A549 (cell line): ENCODE measurements at regions not wholly inside any gene's neighbourhood (a gene's known extent, or its start where the extent isn't known, plus 50 kb on each side); places are given as distances from the start of the nearest gene placed in this dataset.

Experiments
- ATAC-seq, 2 experiments: fragments of 200-7000 bp in 1 of 2; fragments of >200 bp in 1 of 2; cut with Nextera tagmentation in 1 of 2; cut with Tn5 transposase in 1 of 2; 3 replicates each; pipeline versions ENCODE4 v1.8.0 to v1.9.1; 2018 to 2020; ENCODE audit warnings: mild to moderate bottlenecking in 1 of 2, moderate library complexity in 1 of 2
- CTCF ChIA-PET: fragments of 300-600 bp; sonication (Branson Sonifier 250); formaldehyde crosslinking; extraction: SDS; loops from one replicate; lab custom pipeline; 2021; ENCODE audit warnings: antibody characterized with exemption, inconsistent platforms; lab: Yijun Ruan, JAX
- POLR2A ChIA-PET: fragments of 350-600 bp; formaldehyde crosslinking; extraction: SDS; loops from one replicate; lab custom pipeline; 2021; ENCODE audit warnings: antibody characterized with exemption, inconsistent platforms; lab: Yijun Ruan, JAX
- DNase-seq, 2 experiments: peaks; one replicate each; pipeline versions ENCODE4 v3.0.0 to v3.0.0-alpha.2; 2011 to 2016; ENCODE audit warnings: low read depth in 1 of 2, low spot score in 1 of 2
- FAIRE-seq: peaks from 2 replicates; lab custom pipeline; 2011; peaks lifted over from hg19 to GRCh38; lab: Jason Lieb, UNC
- H3K27ac ChIP-seq, 2 experiments: fragments of >200 bp; sonication (Bioruptor Twin); formaldehyde crosslinking; 3 replicates each; pipeline ENCODE4 v1.5.1; 2016 to 2017
- H3K4me1 ChIP-seq: fragments of >200 bp; sonication (Bioruptor Twin); formaldehyde crosslinking; 3 replicates; pipeline ENCODE4 v1.6.1; 2016
- H3K4me2 ChIP-seq: fragments of >200 bp; sonication (Bioruptor Twin); formaldehyde crosslinking; 3 replicates; pipeline ENCODE4 v1.6.1; 2016
- H3K4me3 ChIP-seq: fragments of >200 bp; sonication (Bioruptor Twin); formaldehyde crosslinking; 3 replicates; pipeline ENCODE4 v1.5.1; 2016
- H3K9me3 ChIP-seq: fragments of >200 bp; sonication (Bioruptor Twin); formaldehyde crosslinking; 3 replicates; pipeline ENCODE4 v1.6.1; 2016
- CBX2 ChIP-seq: fragments of 200-600 bp; sonication (generic); IDR thresholded peaks from 2 replicates; pipeline ENCODE4 v1.6.1; 2016; ENCODE audit warnings: low read depth, mild to moderate bottlenecking, borderline replicate concordance
- CEBPB ChIP-seq, 2 experiments: fragments of >200 bp in 1 of 2; sonication (Bioruptor Twin) in 1 of 2; formaldehyde crosslinking in 1 of 2; IDR thresholded peaks; 2 replicates each; pipeline ENCODE4 v1.6.1; 2012 to 2016
- CHD4 ChIP-seq: fragments of 200-600 bp; sonication (generic); IDR thresholded peaks from 2 replicates; pipeline ENCODE4 v1.6.1; 2016; ENCODE audit warnings: antibody characterized with exemption, mild to moderate bottlenecking, borderline replicate concordance
- EHF ChIP-seq: fragments of 250-450 bp; sonication (Bioruptor Pico); IDR thresholded peaks from 2 replicates; pipeline ENCODE4 v1.5.0; 2020; ENCODE audit warnings: mild to moderate bottlenecking
- EHMT2 ChIP-seq: fragments of 200-600 bp; sonication (generic); IDR thresholded peaks from 2 replicates; pipeline ENCODE4 v1.6.1; 2016; ENCODE audit warnings: antibody characterized with exemption, low read depth, mild to moderate bottlenecking, moderate library complexity
- EP300 ChIP-seq, 2 experiments: fragments of >200 bp; sonication (Bioruptor Twin); formaldehyde crosslinking; IDR thresholded peaks; 2 replicates in 1 of 2; 3 replicates in 1 of 2; pipeline ENCODE4 v1.6.1; 2016 to 2017
- FOSB ChIP-seq: fragments of 250-450 bp; sonication (Bioruptor Pico); IDR thresholded peaks from 2 replicates; pipeline ENCODE4 v1.5.0; 2020; ENCODE audit warnings: mild to moderate bottlenecking, moderate library complexity
- GATA3 ChIP-seq: IDR thresholded peaks from 2 replicates; pipeline ENCODE4 v1.6.1; 2012; ENCODE audit warnings: borderline replicate concordance
- HEYL ChIP-seq: fragments of 250-450 bp; sonication (Bioruptor Pico); IDR thresholded peaks from 2 replicates; pipeline ENCODE4 v1.8.0; 2021; ENCODE audit warnings: mild to moderate bottlenecking, moderate library complexity
- HOXB13 ChIP-seq: fragments of 250-450 bp; sonication (Bioruptor Pico); IDR thresholded peaks from 2 replicates; pipeline ENCODE4 v1.5.0; 2020; ENCODE audit warnings: low read depth, mild to moderate bottlenecking, moderate library complexity
- HOXB5 ChIP-seq: fragments of 250-450 bp; sonication (Bioruptor Pico); IDR thresholded peaks from 2 replicates; pipeline ENCODE4 v1.5.0; 2020; ENCODE audit warnings: mild to moderate bottlenecking, moderate library complexity
- MAFK ChIP-seq: fragments of 450-650 bp; IDR thresholded peaks from 2 replicates; pipeline ENCODE4 v1.6.1; 2014; ENCODE audit not compliant: partially characterized antibody
- MAZ ChIP-seq: fragments of 150-350 bp; IDR thresholded peaks from 2 replicates; pipeline ENCODE4 v1.6.1; 2014; ENCODE audit warnings: antibody characterized with exemption, low read depth, low read length, borderline replicate concordance
- MYC ChIP-seq: IDR thresholded peaks from 2 replicates; pipeline ENCODE4 v1.6.1; 2012; ENCODE audit warnings: mild to moderate bottlenecking, inconsistent platforms, low read length, improper control_type of control experiment, borderline replicate concordance
- NFE2L2 ChIP-seq: fragments of 150-350 bp; conservative IDR thresholded peaks from 2 replicates; pipeline ENCODE4 v1.6.1; 2014; ENCODE audit warnings: low read length
- NR3C1 ChIP-seq: fragments of >200 bp; sonication (Bioruptor Twin); formaldehyde crosslinking; IDR thresholded peaks from 3 replicates; pipeline ENCODE4 v1.6.1; 2017
- POLR2AphosphoS2 ChIP-seq: conservative IDR thresholded peaks from 2 replicates; pipeline ENCODE4 v1.6.1; 2012; ENCODE audit warnings: low read length, improper control_type of control experiment, inconsistent platforms
- SMC3 ChIP-seq: fragments of >200 bp; sonication (Bioruptor Twin); formaldehyde crosslinking; IDR thresholded peaks from 3 replicates; pipeline ENCODE4 v1.6.1; 2018; ENCODE audit warnings: inconsistent platforms
- SREBF2 ChIP-seq: fragments of 450-650 bp; IDR thresholded peaks from 2 replicates; pipeline ENCODE4 v1.6.1; 2014; ENCODE audit warnings: mild to moderate bottlenecking, moderate library complexity
- TP53 ChIP-seq: fragments of 250-450 bp; sonication (Bioruptor Pico); IDR thresholded peaks from 2 replicates; pipeline ENCODE4 v1.5.0; 2021; ENCODE audit warnings: mild to moderate bottlenecking, moderate library complexity
- ZC3H11A ChIP-seq: fragments of 450-650 bp; IDR thresholded peaks from 2 replicates; pipeline ENCODE4 v1.6.1; 2014; ENCODE audit warnings: antibody characterized with exemption, mild to moderate bottlenecking
- WGBS: methylation state at CpG from one replicate; pipeline ENCODE4 v1.1.6; 2017; ENCODE audit errors: missing lambda C conversion rate; 5-methylcytosine and 5-hydroxymethylcytosine counted together
- TF ChIP-seq, protein P1 (sequence below): fragments of 250-450 bp; sonication (Bioruptor Pico); IDR thresholded peaks from 2 replicates; pipeline ENCODE4 v1.5.0; 2021; ENCODE audit warnings: mild to moderate bottlenecking, moderate library complexity, borderline replicate concordance
- TF ChIP-seq, protein P2 (sequence below): fragments of 150-350 bp; IDR thresholded peaks from 2 replicates; pipeline ENCODE4 v1.6.1; 2014; ENCODE audit warnings: low read depth, mild to moderate bottlenecking, low read length
- TF ChIP-seq, protein P3 (sequence below): IDR thresholded peaks from 2 replicates; pipeline ENCODE4 v1.6.1; 2012; ENCODE audit warnings: low read depth, borderline replicate concordance

DNA sequence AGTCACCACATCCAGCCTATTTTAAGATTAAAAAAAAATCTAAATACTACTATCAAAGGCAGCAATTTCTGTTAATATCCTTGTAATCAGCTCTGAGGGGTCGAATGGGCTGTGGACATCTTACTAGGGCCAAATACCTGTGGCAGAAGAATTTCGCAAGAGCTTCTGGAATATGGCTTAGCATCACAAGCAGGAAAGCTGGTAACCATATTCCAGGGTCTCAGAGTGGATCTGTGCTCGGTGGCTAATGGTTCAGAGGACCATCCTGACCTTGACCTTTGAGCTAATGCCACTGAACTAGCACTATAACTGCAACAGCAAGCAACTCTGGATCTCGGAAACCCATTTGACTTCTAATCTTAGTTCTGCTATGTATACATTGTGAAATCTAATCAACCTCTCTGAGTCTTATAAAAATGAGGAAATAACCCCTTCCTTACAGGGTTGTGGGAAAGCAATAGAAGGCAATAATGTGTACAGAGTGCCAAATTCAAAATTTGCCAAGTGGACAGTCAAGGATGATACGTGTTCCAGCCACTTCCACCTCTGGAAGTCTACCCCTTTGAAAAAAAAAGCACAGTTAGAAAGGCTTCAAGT is 65.5 kb downstream of the CYP26A1 start:
- 45% methylated on average over 5 of the region's 5 CpGs for WGBS
- no peak for ATAC-seq
- Histone ChIP-seq H3K4me3 (no peak overlapping the region), H3K4me2 (no peak overlapping the region), H3K4me1 (no peaks in the 10 kb centered on the region), H3K9me3 (peaks cover 27% of the 10 kb centered on the region), H3K27ac (no peak overlapping the region)
- ChIA-PET CTCF (no interaction called here), POLR2A (no interaction called here)
- DNase-seq = no peak
- TF ChIP-seq MAZ (no peak), EP300 (IDR thresholded peaks at IDR 0.05) (no peak), TP53 (CRISPR knock-in tag) (no peak), NR3C1 (no peak), EHF (no peak), GATA3 (no peak), CHD4 (no peak), POLR2AphosphoS2 (no peak), MAFK (no peak), HOXB13 (CRISPR knock-in tag) (no peak)
- no peak for FAIRE-seq

DNA sequence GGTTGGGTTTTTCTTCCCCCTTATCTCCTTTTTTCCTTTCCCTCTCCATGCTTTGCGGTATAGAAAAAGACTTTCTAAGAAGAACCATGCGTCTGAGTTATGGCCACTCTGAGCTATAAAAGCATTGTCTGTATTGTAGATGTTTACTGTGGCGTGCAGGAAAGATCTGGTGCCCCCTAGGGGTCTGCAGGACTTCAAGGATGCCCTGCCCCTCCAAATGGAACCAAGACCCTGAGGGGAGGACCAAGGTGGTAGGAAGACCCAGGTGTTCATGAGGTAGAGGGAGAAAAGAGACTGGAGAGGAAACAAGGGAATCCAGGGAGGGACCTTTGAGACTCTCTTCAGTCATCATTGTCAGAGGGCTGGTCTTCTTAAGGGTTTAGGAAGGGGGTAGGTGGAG is 68.8 kb downstream of the CYP26A1 start:
- CTCF ChIA-PET = interaction anchor here (0.6 to 2.4 kb wide), 3 partner anchors 16 to 38 kb away, joined by 3 to 7 read pairs (median 5); no protein-coding TSS in a partner anchor
- Histone ChIP-seq H3K9me3 (peaks cover 24% of the 10 kb centered on the region), H3K27ac (no peak overlapping the region), H3K4me3 (no peak overlapping the region), H3K4me2 (no peak overlapping the region)
- POLR2A ChIA-PET = no interaction called here
- ATAC-seq (no peak), DNase-seq (no peak)
- TF ChIP-seq FOSB (CRISPR knock-in tag) = no peak
- no peak for TF ChIP-seq GATA3
- no peak for TF ChIP-seq CEBPB (IDR thresholded peaks at IDR 0.05)
- TF ChIP-seq SMC3 = no peak
- TF ChIP-seq, protein P1, sequence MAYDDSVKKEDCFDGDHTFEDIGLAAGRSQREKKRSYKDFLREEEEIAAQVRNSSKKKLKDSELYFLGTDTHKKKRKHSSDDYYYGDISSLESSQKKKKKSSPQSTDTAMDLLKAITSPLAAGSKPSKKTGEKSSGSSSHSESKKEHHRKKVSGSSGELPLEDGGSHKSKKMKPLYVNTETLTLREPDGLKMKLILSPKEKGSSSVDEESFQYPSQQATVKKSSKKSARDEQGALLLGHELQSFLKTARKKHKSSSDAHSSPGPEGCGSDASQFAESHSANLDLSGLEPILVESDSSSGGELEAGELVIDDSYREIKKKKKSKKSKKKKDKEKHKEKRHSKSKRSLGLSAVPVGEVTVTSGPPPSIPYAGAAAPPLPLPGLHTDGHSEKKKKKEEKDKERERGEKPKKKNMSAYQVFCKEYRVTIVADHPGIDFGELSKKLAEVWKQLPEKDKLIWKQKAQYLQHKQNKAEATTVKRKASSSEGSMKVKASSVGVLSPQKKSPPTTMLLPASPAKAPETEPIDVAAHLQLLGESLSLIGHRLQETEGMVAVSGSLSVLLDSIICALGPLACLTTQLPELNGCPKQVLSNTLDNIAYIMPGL (CRISPR knock-in tag) = no peak
- TF ChIP-seq MYC = no peak
- TF ChIP-seq, all 56 proteins: peak for 0
- WGBS = 69% methylated on average over 3 of the region's 3 CpGs
- FAIRE-seq = no peak
- peaks cover 3% of the 10 kb centered on the region; the same call in 2 of the 3 replicates for H3K4me1 ChIP-seq

DNA sequence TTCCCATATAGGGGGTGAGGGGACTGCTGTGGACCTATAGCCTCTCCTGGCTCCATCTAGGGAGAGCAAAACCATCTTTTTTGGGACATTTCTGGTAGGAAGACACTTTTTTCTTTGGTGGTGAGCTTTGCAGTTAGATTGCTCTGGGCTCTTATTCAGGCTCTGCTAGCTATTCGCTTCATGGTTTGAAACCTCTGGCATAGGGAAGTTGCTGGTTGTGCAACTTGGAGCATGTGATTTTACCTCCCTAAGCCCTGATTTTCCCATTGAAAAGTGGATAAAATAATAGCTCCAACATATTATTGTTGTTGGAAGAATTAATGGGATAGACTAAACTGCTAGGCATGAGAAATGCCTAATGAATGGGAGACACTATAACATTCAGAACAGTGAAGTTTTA is 69.6 kb downstream of the CYP26A1 start:
- no peak for FAIRE-seq
- DNase-seq = no peak
- Histone ChIP-seq H3K4me2 (no peak overlapping the region), H3K4me1 (peaks cover 7% of the 10 kb centered on the region; the same call in 2 of the 3 replicates), H3K9me3 (peaks cover 16% of the 10 kb centered on the region), H3K4me3 (no peak overlapping the region), H3K27ac (no peak overlapping the region)
- ChIA-PET POLR2A (no interaction called here), CTCF (interaction anchor here (1.2 to 2.4 kb wide), 3 partner anchors 17 to 38 kb away, joined by 3 to 7 read pairs (median 4); no protein-coding TSS in a partner anchor)
- ATAC-seq = no peak
- TF ChIP-seq SREBF2 (no peak), HOXB5 (no peak), EHMT2 (no peak), FOSB (CRISPR knock-in tag) (no peak), CBX2 (no peak), ZC3H11A (no peak), HEYL (CRISPR knock-in tag) (no peak), EP300 (IDR thresholded peaks at IDR 0.05) (no peak), NFE2L2 (no peak)
- TF ChIP-seq, protein P2, sequence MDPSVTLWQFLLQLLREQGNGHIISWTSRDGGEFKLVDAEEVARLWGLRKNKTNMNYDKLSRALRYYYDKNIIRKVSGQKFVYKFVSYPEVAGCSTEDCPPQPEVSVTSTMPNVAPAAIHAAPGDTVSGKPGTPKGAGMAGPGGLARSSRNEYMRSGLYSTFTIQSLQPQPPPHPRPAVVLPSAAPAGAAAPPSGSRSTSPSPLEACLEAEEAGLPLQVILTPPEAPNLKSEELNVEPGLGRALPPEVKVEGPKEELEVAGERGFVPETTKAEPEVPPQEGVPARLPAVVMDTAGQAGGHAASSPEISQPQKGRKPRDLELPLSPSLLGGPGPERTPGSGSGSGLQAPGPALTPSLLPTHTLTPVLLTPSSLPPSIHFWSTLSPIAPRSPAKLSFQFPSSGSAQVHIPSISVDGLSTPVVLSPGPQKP = no peak
- TF ChIP-seq, protein P1 (CRISPR knock-in tag) = no peak
- TF ChIP-seq, protein P3, sequence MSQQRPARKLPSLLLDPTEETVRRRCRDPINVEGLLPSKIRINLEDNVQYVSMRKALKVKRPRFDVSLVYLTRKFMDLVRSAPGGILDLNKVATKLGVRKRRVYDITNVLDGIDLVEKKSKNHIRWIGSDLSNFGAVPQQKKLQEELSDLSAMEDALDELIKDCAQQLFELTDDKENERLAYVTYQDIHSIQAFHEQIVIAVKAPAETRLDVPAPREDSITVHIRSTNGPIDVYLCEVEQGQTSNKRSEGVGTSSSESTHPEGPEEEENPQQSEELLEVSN = no peak
- WGBS = 95% methylated on average over 1 of the region's 1 CpG
